Activated T-cell treated with anti-CD3 and anti-CD28 coated beads for 48 hours (primary cell): ENCODE measurements at regions not wholly inside any gene's neighbourhood (a gene's known extent, or its start where the extent isn't known, plus 50 kb on each side); places are given as distances from the start of the nearest gene placed in this dataset.
"Not testable (repeated sequence)": the region's sequence is repeated elsewhere in the genome, so short reads cannot be mapped to it uniquely, and the experiment has no call there.

ENCODE experiments used
- DNase-seq: peaks from one replicate; pipeline ENCODE4 v3.0.0-alpha.2; 2020; ENCODE audit warnings: low read depth

DNA sequence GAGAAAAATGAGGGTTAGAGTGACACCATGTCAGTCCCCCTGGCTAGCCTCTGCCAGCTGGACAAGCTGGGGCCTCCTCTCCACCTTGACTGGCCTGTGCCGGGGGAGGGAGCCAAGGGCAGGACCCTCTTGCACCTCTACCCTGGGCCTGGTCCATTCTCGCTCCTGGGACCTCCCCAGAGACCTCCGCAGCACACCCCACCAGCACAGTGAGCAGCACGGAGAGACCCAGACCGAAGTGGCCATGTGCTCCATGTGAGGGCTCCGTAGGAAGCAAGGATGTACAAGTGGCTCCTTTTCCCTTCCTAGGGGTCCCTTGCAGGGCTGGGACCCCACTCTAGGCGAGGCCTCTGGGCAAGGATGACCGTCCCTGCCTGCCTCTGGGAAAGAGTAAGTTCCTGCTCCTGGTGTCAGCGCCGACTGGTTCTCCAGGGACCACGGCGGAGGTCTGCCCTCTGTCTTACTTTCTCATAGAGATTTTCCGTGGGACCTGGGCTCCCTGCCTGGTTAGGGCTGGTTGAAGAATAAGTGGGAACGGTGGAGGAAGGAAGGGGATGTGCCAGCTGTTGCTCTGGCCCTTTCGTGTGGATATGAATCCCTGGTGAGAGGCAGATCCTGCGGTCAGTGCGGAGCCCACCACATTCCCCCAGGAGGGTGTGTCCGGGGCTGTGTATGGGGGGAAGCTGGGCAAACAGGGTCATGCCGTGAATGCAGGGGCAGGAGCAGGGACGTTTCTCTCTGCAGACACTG, 124.2 kb downstream of the METRNL start:
- no peak for DNase-seq

DNA sequence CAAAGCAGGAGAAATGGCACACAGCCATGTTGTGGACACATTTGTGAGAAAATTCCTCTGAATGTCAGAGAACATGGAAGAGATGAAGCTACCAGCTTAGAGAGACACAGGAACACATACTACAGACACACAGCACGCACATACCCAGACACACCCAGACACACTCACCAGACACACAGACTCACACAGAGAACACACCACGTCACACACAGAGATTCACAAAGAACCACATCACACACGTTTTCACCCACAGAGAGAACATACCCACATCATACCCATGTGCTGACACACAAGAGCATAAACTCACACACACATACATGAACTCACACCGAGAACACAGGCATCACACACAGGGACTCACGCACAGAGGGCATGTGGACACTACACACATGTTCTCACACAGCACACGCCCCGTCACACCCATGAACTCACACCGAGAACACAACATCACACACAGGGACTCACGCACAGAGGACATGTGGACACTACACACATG, 124.9 kb downstream of the METRNL start:
- no peak for DNase-seq

DNA sequence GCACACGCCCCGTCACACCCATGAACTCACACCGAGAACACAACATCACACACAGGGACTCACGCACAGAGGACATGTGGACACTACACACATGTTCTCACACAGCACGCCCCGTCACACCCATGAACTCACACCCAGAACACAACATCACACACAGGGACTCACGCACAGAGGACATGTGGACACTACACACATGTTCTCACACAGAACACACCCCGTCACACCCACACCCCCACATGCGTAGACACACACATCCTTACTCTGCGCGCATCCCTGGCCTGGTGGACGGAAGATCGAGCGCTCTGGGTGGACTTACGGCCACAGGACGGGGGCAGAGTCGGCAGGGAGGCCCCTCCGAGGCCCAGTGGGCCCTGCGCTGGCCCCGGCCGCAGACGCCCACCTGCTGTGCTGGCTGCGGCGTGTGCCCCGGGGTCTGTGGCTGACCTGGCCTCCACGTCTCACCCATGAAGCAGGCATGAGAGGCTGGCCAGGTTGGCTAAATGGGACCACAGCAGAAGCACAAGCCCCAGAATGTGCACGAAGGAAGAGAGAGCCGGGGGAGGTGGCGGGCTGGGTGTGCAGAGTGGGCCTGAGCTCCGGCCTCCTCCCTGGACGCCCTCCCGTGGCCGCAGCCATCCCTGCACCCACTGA, 125.5 kb downstream of the METRNL start:
- DNase-seq: not testable (repeated sequence)

DNA sequence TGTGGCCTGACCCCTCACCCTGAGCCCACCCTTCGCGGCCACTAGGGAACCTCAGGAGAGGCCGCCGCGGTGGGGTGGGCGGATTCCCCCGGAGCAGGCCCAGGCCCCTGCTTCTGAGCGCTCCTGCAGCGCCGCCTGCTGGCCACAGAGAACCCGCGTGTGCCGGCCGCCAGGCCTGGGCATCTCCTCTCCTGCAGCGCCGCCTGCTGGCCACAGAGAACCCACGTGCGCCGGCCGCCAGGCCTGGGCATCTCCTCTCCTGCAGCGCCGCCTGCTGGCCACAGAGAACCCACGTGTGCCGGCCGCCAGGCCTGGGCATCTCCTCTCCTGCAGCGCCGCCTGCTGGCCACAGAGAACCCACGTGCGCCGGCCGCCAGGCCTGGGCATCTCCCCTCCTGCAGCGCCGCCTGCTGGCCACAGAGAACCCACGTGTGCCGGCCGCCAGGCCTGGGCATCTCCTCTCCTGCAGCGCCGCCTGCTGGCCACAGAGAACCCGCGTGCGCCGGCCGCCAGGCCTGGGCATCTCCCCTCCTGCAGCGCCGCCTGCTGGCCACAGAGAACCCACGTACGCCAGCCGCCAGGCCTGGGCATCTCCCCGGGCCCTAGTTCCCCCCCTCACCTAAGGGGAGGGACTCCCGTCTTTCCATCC, 126.1 kb downstream of the METRNL start:
- peak; percentile 74 for DNase-seq

DNA sequence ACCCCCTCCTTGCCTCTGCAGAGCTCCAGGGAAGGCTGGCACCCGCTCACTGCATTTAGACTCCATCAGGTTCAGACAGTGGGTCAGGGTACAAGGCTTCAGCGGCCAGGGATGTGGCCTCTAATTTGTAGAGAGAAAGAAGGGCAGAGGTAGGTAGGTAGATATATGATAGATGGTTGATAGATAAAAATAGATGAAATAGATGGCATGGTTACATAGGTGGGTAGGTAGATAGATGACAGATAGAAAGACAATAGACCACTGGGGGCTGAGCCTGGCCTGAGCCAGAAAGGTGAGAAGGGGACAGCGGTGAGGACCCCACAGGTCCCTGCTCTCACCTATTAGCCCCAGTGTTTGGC, 126.6 kb downstream of the METRNL start:
- DNase-seq: not testable (repeated sequence)

DNA sequence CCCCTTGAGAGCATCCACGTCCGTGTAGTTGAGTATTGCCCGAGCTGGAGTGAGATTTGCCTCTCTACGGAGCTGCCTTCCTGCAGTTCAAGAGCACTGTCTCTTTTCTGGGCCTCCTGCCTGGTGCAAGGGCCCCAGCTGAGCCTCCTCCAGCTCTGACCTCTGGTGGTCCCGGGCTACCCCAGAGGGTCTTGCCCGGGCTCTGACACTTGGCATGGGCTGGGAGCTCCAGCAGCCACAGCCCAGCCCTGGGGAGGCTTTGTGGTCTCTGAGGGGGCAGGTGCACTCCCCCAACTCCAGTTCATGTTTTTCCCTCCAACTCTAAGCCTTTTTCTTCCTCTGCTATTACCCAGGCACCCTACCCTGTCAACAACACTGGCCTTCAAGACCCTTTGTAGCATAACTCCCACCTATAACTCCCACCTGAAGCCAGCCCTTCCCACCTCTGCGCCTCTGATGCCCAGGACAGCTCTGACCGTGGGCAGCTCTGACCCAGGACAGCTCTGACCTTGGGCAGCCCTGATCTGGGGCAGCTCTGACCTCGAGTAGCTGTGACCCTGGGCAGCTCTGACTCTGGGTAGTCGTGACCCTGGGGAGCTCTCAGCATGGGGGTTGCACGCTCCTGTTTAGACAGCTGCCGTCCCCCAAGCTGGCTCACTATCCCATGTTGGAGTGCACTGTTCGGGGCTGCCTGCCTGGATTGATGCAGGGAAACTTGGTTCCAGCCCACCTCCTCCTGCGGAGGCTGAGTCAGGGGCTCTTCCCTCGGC, 127.6 kb downstream of the METRNL start:
- not testable (repeated sequence) for DNase-seq

DNA sequence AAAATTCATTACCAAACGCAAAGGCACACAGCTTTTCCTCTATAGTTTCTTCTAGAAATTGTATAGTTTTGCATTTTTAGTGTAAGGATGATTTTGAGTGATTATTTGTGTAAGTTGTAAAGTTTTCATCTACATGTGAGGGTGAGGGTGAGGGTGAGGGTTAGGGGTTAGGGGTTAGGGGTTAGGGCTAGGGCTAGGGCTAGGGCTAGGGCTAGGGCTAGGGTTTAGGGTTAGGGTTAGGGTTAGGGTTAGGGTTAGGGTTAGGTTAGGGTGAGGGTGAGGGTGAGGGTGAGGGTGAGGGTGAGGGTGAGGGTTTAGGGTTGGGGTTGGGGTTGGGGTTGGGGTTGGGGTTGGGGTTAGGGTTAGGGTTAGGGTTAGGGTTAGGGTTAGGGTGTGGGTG, 167.6 kb downstream of the METRNL start:
- not testable (repeated sequence) for DNase-seq
